Activated T-helper 1 cell treated with anti-CD3 and anti-CD28 coated beads, Interleukin-12 subunit alpha, Interleukin-12 subunit beta, Interleukin-2, Interleukin-4 antibody, amounts not matched to agents 30 ng/mL and 10 ng/mL and 1 ng/mL, durations not matched to agents 14 hours and 24 hours and 36 hours (primary cell): ENCODE measurements at regions not wholly inside any gene's neighbourhood (a gene's known extent, or its start where the extent isn't known, plus 50 kb on each side); places are given as distances from the start of the nearest gene placed in this dataset.

Source experiments
- DNase-seq: peaks from one replicate; pipeline ENCODE4 v3.0.0; 2021; ENCODE audit warnings: low spot score
- H3K27ac Mint-ChIP-seq: one replicate; pipeline ENCODE4 v1.8.0; 2021; ENCODE audit warnings: mild to moderate bottlenecking, mixed read lengths
- H3K27me3 Mint-ChIP-seq: one replicate; pipeline ENCODE4 v1.8.0; 2022; ENCODE audit warnings: mild to moderate bottlenecking, moderate library complexity, mixed read lengths; ENCODE audit not compliant: insufficient read depth
- H3K36me3 Mint-ChIP-seq: one replicate; pipeline ENCODE4 v1.8.0; 2021; ENCODE audit warnings: low read depth, mixed read lengths
- H3K4me1 Mint-ChIP-seq: one replicate; pipeline ENCODE4 v1.8.0; 2021; ENCODE audit warnings: low read depth, mixed read lengths
- H3K4me3 Mint-ChIP-seq: one replicate; pipeline ENCODE4 v1.8.0; 2021; ENCODE audit warnings: mild to moderate bottlenecking, moderate library complexity, mixed read lengths
- H3K9me3 Mint-ChIP-seq: one replicate; pipeline ENCODE4 v1.8.0; 2021; ENCODE audit warnings: mixed read lengths
- intact Hi-C: fragments of 100-400 bp; cut with micrococcal nuclease; formaldehyde crosslinking; loops from one replicate; pipeline ENCODE4 v1.15.1; 2024

DNA sequence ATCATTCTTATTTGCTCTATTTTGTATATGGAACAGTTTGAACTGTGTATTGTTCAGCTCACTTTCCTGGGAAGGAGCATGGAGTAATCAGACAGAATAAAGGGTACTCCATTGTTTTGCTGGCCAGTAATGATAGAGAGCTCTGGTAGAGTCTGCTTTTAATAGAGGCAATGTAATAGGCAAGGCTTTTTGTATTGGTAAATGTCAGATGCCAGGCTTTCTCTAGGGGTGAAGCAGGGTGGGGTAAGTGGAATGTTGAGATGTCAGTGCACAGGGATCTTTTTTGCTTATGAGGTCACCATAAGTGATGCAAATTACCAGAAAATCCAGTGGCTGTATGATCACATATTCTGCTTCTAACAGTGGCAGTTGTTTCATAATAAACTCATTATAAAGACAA is 1088.3 kb upstream of the SORCS1 start:
- intact Hi-C loops = no loop called here
- no peaks in the 10 kb centered on the region for H3K4me1 Mint-ChIP-seq
- H3K27ac Mint-ChIP-seq = no peak overlapping the region
- H3K9me3 Mint-ChIP-seq = peaks cover 5% of the 10 kb centered on the region
- H3K27me3 Mint-ChIP-seq = no peaks in the 10 kb centered on the region
- H3K4me3 Mint-ChIP-seq = no peak overlapping the region
- H3K36me3 Mint-ChIP-seq = no peaks in the 10 kb centered on the region
- DNase-seq = no peak

DNA sequence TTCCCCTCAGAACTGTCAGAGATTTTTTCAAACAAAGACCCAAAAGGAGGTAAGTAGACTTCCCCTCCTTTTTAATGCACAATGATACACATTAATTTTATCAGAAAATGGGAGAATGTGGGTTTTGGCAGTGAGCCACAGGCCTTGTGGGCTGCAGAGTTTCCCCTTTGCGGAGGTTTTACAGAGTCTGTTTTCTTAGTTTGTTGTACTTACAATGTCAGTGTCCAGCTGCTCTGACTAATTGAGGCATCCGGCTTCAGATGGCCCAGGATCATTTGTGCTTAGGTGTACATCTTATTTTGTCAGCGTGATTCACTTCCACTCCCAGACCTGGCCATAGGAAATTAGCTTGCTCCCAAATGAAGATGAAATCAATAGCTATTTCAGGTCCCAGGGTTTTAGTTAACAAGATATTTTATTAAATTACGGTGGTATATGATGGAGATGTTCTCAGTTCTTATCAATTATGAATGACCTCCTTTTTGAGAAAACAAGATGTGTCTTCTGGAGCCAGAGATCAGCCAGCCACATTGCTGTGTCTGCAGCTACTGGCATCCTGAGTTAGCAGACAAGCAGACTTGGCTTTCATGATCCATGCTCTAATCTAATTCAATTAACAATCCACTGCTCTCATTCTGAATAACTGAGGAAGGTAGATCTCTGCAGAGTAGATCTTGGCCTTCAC is 1086.6 kb upstream of the SORCS1 start:
- H3K4me1 Mint-ChIP-seq = no peaks in the 10 kb centered on the region
- no peak for DNase-seq
- H3K36me3 Mint-ChIP-seq = no peaks in the 10 kb centered on the region
- H3K4me3 Mint-ChIP-seq = no peak overlapping the region
- no peak overlapping the region for H3K27ac Mint-ChIP-seq
- H3K27me3 Mint-ChIP-seq = no peaks in the 10 kb centered on the region
- peaks cover 11% of the 10 kb centered on the region for H3K9me3 Mint-ChIP-seq
- intact Hi-C loops = no loop called here

DNA sequence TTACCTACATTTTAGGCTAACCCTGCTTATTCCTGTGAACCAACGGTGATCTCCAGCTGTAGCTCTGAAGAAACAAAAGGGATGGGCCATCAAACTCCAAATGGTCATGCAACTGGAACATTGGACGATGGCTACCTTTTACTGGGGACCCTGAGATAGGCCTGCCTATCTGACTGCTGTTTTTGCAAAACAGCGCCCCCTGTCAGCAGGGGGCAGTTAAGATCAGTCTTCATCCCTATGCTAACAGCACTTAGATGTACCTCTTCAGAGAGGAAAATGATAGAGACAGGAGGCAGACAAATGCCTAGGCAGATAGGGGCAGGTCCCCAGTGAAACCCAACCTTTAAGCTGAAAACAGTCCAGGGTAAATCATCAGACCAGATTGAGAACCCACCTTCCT is 1085.4 kb upstream of the SORCS1 start:
- H3K27ac Mint-ChIP-seq = no peak overlapping the region
- H3K4me3 Mint-ChIP-seq = no peak overlapping the region
- H3K9me3 Mint-ChIP-seq = peaks cover 11% of the 10 kb centered on the region
- no peaks in the 10 kb centered on the region for H3K4me1 Mint-ChIP-seq
- H3K27me3 Mint-ChIP-seq = no peaks in the 10 kb centered on the region
- intact Hi-C loops = no loop called here
- H3K36me3 Mint-ChIP-seq = no peaks in the 10 kb centered on the region
- no peak for DNase-seq

DNA sequence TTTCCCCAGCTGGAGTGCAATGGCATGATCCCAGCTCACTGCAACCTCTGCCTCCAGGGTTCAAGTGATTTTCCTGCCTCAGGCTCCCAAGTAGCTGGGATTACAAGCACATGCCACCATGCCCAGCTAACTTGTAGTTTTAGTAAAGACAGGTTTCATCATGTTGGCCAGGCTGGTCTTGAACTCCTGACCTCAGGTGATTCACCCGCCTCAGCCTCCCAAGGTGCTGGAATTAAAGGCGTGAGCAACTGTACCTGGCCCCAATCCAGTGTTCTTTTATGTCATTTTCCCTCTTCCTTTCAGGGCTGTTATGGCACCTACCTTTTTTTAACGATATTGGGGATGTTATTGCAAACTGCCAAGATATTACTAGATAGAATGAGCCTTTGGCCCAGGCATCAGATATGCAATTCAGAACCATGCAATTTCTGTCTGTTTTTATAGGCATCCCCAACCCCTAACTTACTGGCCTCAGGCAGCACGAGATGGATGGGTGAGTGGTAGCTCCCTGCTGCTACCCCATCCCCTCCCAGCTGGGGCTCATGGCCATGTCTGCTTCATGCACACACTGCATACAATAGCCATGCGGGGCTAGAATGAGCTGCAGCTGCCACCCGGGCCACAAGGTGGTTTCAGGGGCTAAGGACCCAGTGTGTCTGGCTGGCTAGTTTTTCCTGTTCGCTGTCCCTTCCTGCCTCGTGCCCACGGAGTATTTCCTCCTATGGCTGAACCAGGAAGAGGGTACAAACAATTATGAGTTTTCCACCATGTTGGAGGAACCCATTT is 1080.1 kb upstream of the SORCS1 start:
- peaks cover 11% of the 10 kb centered on the region for H3K9me3 Mint-ChIP-seq
- no peaks in the 10 kb centered on the region for H3K36me3 Mint-ChIP-seq
- H3K27me3 Mint-ChIP-seq = no peaks in the 10 kb centered on the region
- no peak overlapping the region for H3K4me3 Mint-ChIP-seq
- intact Hi-C loops = no loop called here
- no peak for DNase-seq
- H3K4me1 Mint-ChIP-seq = no peaks in the 10 kb centered on the region
- H3K27ac Mint-ChIP-seq = no peak overlapping the region

DNA sequence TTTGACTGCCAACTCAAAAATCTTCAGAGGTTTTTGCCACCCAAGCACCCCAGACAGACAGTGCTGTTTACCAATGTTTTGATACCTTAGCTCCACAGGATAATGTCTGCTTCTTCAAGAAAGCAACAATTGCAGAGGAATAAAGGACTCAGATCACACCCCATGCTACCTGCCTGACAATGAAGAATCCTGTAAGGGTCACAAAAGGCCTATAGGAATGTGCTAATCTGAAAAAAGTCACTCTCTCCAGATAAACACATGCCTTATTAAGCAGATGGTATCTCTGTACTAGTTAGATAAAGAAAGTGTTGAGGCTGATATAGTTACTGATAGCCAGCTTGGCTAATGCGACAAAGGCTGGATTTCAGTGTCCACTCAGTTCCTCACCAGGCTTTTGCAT is 1076.7 kb upstream of the SORCS1 start:
- intact Hi-C loops = no loop called here

DNA sequence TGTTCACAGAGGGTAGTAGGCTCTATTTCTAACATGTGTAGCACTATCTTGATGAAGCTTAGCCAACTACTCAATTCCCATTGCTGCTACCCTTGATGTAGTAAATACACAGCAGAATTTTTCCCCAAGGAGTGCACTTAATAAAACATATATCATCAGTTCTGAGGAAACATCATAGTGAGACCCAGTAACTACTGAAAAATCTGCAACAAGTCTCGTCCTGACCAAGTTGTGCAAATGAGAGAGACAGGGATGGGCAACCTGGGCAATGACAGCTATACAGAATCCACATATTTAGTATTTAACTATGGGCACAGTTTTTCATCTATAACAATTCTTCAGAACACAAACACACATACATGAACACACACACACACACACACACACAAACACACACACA is 1073.8 kb upstream of the SORCS1 start:
- no peaks in the 10 kb centered on the region for H3K9me3 Mint-ChIP-seq
- H3K27me3 Mint-ChIP-seq = no peaks in the 10 kb centered on the region
- H3K4me1 Mint-ChIP-seq = no peaks in the 10 kb centered on the region
- no peak overlapping the region for H3K4me3 Mint-ChIP-seq
- intact Hi-C loops = no loop called here
- no peak for DNase-seq
- H3K36me3 Mint-ChIP-seq = no peaks in the 10 kb centered on the region
- H3K27ac Mint-ChIP-seq = no peak overlapping the region

More for the DNA sequence above, 1076.7 kb upstream of the SORCS1 start:
- H3K36me3 Mint-ChIP-seq = no peaks in the 10 kb centered on the region
- no peak overlapping the region for H3K4me3 Mint-ChIP-seq
- no peaks in the 10 kb centered on the region for H3K4me1 Mint-ChIP-seq
- DNase-seq = no peak
- H3K27me3 Mint-ChIP-seq = no peaks in the 10 kb centered on the region
- no peaks in the 10 kb centered on the region for H3K9me3 Mint-ChIP-seq
- H3K27ac Mint-ChIP-seq = no peak overlapping the region

DNA sequence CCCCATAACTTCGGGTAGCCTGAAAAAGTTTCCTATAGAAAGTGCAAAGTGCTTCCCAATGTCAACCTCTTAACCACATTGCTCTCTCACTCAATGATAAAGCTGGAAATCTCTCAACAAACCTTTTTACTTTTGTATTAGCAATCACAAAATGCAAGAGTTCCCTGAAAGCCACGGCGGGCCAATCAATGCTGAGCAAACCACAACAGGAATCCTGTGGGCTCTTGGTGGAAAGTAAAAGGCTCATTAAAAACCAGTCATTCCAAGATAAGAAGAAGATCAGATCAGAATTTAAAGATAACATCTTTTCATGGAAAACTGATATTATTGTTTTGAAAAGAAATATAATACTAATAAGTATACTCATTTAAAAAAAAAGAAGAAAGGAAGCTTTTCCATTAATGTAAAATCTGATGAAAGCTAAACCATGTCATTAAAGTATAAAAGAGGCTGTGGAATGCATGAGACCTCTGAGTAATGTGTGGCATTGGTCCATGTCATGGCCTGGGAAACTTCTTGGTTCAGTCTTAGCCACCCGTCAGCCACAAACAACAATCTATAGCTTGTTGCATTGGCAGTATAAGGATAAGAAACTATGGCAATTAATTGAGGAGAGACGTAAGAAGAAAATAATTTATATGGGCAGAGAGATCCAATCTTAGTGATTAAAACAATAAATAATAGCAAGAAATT is 1066.1 kb upstream of the SORCS1 start:
- intact Hi-C loops = no loop called here
- Mint-ChIP-seq H3K36me3 (no peaks in the 10 kb centered on the region), H3K27ac (no peak overlapping the region), H3K27me3 (no peaks in the 10 kb centered on the region), H3K4me1 (no peaks in the 10 kb centered on the region), H3K9me3 (peaks cover 4% of the 10 kb centered on the region), H3K4me3 (no peak overlapping the region)
- DNase-seq = no peak

DNA sequence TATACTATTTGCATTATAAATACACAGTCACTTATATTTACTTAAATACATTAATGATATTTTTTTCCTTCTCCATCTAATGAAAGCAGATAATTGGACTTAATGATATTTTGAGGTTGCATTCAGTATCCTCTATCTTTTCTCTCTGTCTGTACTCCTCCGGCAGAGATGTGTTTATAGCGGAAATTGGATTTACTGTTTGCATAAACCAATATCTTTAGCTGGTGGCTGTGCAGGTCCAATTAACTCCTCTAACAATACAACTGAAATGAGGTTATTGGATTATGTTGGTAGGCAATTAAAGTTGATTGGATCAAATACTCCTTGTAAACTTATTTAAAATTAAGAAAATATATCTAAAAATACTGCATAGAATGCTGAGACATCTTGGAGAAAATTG is 1044.2 kb upstream of the SORCS1 start:
- DNase-seq = no peak
- Mint-ChIP-seq H3K27ac (no peak overlapping the region), H3K36me3 (no peaks in the 10 kb centered on the region), H3K4me1 (no peaks in the 10 kb centered on the region), H3K4me3 (no peak overlapping the region), H3K27me3 (no peaks in the 10 kb centered on the region), H3K9me3 (peaks cover 3% of the 10 kb centered on the region)
- intact Hi-C loops = no loop called here

DNA sequence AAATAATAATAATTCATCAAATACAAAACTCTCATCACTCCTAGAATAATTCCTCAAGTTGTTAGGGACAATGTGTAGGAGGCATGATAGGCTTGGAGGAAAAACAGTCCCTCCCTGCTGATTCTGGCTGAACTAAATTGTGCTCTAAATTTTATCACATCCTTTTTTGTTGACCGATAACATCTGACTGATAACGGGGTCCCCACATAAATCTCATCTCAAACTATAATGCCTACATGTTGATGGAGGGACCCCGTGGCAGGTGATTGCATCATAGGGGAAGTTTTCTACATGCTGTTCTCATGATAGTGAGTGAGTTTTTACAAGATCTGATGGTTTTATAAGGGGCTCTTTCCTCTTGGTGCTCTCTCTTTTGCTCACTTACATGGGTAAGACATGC is 1043.5 kb upstream of the SORCS1 start:
- H3K4me1 Mint-ChIP-seq = no peaks in the 10 kb centered on the region
- intact Hi-C loops = no loop called here
- H3K36me3 Mint-ChIP-seq = no peaks in the 10 kb centered on the region
- H3K27me3 Mint-ChIP-seq = no peaks in the 10 kb centered on the region
- H3K9me3 Mint-ChIP-seq = peaks cover 3% of the 10 kb centered on the region
- H3K4me3 Mint-ChIP-seq = no peak overlapping the region
- no peak overlapping the region for H3K27ac Mint-ChIP-seq
- no peak for DNase-seq

DNA sequence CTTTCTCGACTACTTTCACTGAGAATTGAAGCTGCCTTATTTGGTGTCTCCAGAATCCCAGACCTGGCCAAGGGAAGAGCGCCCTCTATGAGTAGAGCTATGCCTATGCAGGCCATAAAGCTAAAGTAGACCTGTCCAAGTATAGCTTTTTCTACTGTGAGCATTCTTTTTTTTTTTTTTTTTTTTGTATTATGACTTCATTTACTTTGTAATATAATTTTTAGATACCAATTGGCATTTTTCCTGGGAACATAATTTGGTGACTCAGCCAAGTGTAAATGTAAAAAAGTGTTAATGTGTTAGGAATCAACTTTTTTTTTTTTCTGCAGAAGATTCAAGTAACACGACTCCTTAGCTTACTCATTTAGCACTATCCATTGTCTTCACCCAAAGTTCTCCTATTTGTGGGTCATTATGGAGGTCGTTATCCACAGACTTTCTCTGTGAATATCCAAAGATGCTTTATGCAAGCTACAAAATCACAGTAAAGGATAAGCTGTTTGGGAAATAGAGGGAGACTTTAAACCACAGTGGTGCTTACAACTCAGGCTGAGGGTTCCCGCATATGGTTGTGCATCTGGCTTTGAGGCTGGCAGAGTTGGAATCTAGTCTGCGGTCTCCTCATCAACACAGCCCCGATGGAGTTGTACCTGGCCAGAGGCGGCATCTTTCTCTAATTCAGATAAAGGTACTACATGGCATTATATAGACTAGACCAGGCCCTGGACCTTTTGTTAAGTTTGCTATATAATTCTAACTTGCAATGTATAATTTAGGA is 1040.2 kb upstream of the SORCS1 start:
- intact Hi-C loops = no loop called here
- no peak overlapping the region for H3K4me3 Mint-ChIP-seq
- H3K9me3 Mint-ChIP-seq = no peaks in the 10 kb centered on the region
- H3K27me3 Mint-ChIP-seq = no peaks in the 10 kb centered on the region
- no peaks in the 10 kb centered on the region for H3K36me3 Mint-ChIP-seq
- no peaks in the 10 kb centered on the region for H3K4me1 Mint-ChIP-seq
- no peak for DNase-seq
- H3K27ac Mint-ChIP-seq = no peak overlapping the region

DNA sequence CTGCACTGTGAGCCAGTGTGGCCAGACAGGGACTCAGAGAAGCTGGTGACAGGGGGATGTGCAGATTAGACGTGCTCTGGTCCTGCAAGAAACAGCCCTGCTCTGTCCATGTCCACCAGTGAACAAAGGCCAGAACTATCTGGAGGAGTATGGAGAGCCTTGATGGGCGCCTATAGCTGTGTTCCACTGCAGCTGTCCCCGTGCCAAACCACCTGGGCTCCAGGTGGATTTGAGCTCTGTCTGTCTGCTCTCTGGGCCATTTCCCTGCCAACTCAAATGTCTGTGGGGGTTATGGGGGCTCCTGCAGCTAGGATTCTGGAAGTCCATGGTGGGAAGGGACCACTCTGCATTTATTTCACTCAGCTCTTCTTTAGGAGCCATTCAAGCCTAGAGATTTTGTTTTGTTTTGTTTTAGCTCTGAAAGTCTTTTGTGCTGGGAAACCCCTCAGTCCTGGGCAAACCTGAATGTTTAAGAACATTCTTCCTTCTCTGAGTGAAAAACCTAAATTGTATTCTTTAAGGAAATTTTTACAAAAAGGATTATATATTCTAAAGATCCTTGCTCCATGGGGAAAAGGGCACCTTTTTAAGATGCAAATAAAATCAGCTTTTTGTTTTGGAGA is 1039.5 kb upstream of the SORCS1 start:
- H3K4me3 Mint-ChIP-seq = no peak overlapping the region
- no peaks in the 10 kb centered on the region for H3K27me3 Mint-ChIP-seq
- no peak overlapping the region for H3K27ac Mint-ChIP-seq
- no peaks in the 10 kb centered on the region for H3K36me3 Mint-ChIP-seq
- intact Hi-C loops = no loop called here
- no peaks in the 10 kb centered on the region for H3K9me3 Mint-ChIP-seq
- no peak for DNase-seq
- H3K4me1 Mint-ChIP-seq = no peaks in the 10 kb centered on the region

DNA sequence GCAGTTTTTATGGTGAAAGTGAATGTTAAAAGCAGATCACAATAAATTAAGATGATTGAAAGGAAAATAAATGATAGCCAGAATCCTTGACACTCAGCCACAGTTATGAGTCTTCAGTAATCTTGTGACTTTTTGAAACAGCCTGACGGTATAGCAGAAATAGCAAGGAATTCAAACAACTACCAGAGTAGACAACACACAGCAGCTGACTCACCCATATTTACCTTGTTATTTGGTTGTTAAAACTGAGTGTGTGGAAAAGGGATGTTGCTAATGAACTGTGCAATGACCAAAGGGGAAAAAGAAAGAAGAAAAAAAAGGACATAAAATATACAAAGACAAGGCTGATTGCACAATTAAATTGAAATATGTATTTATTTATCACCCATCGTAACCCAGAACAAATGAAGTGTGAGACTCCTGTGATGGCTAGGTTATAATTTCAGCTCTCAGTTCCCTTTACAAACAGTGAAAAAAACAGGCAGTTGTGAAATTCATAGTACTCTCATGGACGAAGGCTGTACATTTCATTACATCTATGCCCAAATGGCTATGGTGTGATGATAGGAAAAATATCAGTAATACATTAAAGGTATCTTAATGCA is 1023.0 kb upstream of the SORCS1 start:
- Mint-ChIP-seq H3K4me3 (no peak overlapping the region), H3K27ac (no peak overlapping the region), H3K36me3 (no peaks in the 10 kb centered on the region), H3K9me3 (peaks cover 19% of the 10 kb centered on the region), H3K27me3 (no peaks in the 10 kb centered on the region), H3K4me1 (no peaks in the 10 kb centered on the region)
- intact Hi-C loops = no loop called here
- DNase-seq = no peak
